NCI-H2107 (cell line): ENCODE measurements at regions not wholly inside any gene's neighbourhood (a gene's known extent, or its start where the extent isn't known, plus 50 kb on each side); places are given as distances from the start of the nearest gene placed in this dataset.
"Not testable (repeated sequence)": the region's sequence is repeated elsewhere in the genome, so short reads cannot be mapped to it uniquely, and the experiment has no call there.

Experiments
- DNase-seq: peaks from one replicate; lab custom pipeline; 2025; lab: John Stamatoyannopoulos, UW

DNA sequence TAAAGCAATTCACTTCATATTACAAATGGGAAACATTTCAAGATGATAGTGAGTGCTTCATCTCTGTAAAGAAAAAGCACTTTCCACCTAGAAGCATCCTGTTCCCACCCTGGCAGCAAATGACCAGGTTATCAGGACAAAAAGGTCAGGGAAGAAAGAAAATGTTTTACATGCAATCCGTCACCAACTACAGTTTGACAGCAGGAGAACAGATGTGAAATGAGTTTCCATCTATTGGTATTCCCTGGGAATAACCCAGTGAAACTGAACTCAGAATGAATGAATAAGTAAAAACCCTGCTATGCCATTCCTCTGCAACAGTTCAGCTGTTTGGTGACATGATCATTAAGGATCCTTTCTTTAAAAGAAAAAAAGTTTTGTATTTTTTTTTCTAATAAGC, 67.6 kb downstream of the HTR1A start:
- no peak for DNase-seq

DNA sequence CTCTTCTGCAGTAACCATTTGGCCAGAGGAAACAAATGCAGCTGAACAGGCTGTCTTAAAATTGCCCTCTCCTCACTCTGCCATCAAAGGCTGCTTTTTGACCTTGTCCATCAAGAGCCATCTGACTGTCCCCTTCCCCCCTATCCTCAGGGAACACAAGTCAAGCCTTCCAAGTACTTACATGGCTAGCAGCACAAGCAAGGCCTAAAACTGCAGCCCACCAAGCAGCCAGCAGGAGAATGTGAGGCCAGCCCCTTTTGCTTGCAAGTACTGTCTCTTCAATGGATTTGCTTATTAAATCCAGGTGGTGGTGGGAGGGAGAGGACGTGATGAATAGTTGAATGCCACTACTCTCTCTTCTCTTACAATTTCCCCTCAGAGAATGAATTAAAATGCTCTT, 83.5 kb downstream of the HTR1A start:
- DNase-seq: no peak

DNA sequence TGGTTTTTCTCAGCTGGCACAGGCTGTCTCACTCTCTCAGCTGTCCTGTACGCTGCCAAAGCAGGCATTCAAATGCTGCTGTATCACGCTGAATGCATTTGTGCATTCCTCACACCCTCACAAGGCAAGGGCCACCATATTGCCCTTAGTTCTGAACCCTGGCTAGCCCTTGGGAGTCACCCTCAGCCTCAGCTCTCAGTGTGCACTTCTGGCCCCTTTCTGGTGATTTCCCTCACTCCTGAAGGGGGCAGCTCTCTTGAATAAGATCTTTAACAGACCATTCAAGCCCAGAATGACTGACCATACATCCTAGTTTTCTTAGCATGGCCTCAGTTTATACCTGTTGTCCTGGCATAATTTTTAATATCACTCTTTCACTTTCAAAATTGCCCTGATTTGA, 84.3 kb downstream of the HTR1A start:
- DNase-seq: no peak

DNA sequence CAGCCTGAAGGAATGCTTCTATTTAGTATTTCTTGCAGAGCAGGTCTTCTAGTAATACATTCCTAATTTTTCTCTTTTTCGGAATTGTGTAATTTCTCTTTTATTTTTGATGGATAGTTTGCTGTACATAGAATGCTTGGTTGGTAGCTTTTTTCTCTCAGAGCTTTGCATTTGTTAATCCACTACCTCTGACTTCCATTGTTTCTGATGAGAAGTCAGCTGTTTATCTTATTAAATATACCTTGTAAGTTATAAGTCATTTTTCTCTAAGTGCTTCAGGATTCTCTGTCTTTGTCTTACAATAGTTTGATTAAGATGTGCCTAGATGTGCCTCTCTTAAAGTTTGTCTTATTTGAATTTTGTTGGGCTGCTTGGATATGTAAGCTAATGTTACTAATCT, 101.9 kb downstream of the HTR1A start:
- DNase-seq: no peak

DNA sequence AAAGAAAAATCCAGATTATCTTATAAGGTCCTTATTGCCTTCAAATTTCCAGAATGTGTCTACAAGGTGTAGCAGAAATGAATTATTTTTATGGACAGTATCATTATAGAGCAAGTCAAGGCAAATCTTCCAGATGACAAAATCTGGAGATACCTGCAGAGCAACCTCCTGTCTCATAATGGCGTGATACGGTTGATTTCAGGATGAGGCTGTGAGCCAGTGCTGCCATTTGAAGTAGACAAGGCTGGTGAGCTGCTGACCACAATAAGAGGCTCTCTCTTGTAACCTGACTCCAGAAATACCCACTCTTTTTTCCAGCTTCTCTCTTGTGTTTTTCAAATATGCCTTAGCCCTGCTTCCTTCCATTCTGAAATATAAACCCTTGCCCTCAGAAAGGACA, 108.2 kb downstream of the HTR1A start:
- no peak for DNase-seq

DNA sequence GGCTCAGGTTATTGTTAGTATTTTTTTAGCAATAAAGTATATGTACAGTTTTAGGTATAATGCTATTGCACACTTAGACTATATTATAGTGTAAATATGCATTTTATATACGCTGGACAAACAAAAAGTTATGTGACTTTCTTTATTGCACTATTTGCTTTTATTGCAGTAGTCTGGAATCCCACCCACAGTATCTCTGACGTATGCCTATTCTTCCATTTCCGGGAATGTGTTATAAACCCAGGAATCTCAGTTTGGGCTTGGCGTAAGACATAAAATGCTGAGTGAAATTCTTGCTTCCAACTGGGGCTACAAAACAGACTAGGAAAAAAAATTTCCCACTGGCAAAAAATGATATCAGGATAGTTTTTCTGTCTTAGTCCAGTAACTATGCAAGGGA, 119.1 kb downstream of the HTR1A start:
- no peak for DNase-seq

DNA sequence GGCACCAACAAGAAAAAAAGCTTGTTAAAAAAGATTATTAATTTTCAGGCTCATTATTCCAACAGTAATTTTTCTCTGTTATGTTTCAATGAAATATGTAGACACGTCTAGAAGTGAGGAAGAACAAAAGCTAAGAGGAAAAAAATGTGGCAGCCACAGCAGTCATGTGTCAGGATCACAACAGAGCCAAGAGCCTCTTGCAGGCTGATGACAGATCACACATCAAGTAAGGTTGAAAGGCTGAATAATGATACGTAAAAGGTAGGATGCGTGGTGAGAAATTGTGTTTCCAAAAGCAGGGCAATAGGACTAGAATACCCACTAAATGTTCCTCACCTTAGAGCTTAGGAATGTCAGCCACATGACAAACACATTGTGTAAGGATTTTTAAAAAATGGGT, 124.8 kb downstream of the HTR1A start:
- DNase-seq: no peak

DNA sequence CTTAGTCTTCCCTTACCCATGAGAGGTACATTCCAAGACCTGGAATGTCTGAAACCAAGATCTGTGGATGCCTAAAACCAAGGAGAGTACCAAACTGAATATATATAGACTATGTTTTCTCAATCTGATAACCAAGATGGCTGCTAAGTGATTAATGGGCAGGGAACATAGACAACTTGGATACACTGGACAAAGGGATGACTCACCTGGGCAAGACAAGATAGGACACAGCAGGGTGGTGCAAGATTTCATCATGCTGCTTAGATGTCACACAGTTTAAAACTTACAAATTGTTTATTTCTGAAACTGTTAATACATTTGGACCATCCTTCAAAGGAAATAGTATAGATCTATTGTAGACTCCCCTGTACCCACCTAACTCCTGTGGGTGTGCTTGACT, 130.9 kb downstream of the HTR1A start:
- DNase-seq: no peak

DNA sequence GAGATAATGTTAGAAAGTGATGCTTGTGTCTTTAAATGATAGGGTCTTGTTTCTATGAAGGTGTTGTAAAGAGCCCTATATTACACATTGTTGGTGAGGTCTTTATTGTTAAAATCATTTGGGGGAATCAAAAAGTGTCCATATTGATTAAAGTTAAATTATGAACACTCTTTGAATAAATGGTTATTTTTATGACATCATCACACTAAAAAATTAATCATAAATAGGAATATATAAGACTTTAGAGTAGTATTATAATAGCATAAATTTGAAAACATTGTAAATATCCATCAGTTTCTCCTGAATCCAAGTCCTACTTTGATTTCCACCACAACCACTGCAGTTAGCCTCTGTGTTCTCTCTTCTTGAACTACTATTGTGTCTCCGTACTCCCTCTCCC, 136.3 kb downstream of the HTR1A start:
- DNase-seq: no peak

DNA sequence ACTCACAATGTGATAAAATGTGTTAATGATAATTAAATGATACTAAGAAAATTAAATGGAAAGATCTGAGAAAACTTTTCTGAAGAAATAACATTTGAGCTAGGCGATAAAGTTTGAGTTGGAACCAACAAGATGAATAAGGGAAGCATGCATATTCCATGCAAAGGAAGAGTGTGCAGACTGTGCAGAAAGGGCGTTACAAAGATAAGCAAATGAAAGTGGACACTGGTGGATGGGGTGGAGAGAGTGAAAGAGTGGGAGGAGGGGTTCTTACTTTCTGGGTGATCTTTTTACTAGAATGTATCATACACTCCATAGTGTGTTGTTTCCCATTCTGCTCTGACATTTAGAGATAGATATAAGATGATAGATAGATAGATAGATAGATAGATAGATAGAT, 138.7 kb downstream of the HTR1A start:
- no peak for DNase-seq

DNA sequence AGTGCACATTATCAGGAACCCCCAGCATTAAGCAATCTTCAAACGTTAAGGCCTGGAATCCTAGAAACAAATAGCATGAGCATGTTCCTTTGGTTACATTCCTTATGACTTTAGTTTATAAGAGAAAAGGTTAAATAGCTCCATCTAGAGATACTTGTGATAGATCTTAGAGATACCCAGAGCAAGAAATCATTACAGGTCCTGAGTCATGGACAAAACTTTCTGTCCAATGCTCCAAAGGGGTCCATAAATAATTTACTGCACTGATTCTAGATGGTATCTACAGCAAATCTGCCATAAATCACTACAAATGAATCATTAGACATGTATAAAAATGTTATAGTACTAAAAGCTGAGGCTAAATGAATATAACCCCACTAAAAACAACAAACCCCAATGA, 139.6 kb downstream of the HTR1A start:
- DNase-seq: no peak

DNA sequence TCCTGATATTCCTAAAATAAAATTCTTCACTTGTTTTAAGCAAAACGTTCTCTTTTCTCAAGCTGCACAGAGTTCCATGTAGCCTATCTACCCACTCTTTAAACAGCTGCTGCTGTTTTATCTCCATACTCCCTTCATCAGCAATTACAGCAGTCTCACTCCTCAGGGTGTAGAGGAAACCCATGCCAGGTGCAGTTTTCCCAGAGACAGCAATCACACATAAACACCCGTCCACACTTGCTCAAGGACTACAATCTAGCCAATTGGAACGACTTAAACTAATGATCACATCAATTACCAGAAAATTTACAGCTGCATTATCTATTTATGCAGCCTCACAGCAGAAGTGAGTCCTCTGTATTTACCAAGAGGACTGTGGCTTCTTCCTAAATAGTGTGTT, 141.7 kb downstream of the HTR1A start:
- no peak for DNase-seq

DNA sequence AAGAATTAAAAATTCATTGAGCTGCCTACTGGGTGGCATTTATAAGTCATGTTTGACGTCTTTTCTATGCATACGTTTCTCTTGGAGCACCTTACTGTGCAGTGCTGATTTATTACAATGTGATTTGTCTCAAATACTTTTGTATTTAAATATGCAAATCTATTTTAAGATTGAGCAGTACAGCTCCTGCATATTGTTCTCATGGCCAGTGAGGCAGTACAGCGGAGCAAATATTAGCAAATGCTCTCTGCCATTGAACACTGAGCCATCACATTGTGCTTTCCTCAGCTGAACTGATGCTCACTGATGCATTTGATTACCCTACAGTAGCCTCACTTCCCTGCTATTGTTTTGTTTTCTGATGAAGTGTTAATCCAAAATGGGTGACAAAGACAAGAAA, 149.6 kb downstream of the HTR1A start:
- DNase-seq: no peak

DNA sequence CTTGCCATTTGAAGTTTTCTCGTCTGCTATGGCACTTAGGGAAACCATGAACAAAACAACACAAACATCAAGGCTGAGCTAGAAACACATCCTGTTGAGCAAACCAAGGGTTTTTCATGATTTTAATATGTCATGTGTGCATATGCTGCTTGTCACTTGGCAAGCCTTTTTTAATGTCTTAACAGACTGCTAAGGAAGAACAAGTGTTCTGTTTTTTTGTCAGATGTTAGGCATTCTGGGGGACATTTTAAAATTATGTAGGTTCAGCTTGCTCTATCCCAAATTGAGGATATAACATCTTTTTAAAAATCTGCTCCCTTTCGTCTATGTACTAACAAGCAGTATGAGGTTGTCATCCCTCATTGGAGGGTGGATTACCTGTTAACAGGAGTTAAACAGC, 150.3 kb downstream of the HTR1A start:
- no peak for DNase-seq

DNA sequence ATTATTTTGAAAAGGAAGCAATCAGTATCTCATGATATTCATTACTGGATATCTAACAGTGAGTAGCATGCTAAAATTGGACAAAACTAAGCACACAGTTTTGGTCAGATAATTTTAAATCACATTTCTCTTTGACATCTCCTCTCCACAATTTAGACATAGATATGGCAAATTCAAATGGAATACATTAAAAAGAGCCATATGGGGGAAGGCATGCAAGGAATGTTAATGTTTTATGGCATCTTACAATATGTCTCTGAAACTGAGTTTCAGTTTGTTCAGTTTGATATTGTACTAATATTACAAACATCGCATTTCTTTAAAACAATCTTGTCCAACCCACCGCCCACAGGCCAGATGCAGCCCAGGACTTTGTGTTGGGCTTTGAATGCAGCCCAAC, 151.0 kb downstream of the HTR1A start:
- DNase-seq: no peak

DNA sequence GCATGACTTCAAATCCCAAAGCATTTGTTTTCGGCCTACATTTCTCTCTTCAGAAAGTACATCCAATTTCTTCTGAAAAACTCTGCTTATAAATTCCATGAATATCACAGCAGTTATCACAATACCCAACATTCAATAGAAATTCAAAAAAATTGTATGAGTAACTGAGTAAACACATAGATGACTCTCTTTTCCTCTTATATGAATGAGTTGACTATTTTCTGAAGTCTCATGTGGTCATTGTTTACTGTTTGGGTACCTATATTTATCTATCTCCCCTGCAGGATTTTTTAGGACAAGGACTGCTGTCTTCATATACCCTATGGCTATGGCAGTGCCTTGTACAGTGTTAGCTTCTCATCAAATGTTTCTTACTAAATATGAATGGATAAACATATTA, 157.1 kb downstream of the HTR1A start:
- no peak for DNase-seq

DNA sequence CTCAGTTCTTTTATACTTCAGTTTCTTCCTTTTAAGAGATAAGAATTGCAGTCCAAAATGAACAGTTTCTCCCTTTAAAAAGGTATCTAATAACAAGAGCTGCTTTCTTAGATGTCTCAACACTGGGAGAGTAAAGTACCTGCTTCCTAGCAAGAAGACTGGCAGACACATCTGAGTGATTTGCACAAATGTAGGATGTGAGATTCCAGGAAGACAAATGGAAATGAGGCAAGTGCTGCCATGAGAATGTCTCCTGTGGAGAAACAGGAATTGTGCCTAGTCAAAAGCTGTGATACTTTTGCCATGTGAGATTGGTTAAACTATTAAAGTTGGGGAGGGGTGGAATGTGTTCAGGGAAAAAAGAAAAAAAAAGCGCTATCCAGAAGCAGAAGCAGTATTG, 159.1 kb downstream of the HTR1A start:
- no peak for DNase-seq

DNA sequence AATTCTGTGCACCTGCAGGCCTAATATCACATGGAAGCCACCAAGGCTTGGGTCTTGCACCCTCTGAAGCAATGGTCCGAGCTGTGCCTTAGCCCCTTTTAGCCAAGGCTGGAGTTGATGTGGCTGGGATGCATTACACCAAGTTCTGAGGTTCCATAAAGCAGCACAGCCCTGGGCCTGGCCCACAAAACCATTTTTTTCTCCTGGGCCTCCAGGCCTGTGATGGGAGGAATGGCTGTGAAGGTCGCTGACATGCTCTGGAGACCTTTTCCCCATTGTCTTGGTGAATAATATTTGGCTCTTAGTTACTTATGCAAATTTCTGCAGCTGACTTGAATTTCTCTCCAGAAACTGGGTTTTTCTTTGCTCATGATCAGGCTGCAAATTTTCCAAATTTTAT, 167.3 kb downstream of the HTR1A start:
- no peak for DNase-seq

DNA sequence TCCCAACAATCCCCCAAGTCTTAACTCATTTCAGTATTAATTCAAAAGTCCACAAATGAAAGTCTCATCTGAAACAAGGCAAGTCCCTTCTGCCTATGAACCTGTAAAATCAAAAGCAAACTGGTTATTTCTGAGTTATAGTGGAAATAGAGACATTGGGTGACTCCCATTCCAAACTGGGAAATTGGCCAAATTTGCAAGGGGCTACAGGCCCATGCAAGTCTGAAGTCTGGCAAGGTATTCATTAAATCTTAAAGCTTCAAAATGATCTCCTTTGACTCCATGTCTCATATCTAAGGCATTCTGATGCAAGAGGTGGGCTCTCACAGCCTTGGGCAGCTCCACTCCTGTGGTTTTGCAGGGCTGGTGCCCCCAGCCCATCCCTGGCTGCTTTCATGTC, 167.9 kb downstream of the HTR1A start:
- DNase-seq: no peak

DNA sequence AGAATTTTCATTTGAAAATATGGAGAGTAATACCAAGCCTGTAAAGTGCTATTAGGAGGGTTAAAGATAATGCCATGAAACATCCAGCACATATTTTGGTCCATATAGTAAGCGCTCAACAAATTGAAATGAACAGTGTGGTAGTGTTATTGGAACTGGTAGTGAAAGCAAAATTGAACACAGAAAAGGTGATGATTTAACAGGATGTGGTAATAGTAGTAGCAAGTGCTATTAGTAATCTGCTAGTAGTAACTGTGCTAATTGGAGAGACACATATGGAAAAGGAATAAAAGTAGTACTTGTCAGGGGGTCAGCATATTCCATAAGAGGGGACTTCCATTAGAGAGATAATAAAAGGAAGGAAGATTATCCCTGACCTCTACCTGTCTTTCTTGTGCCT, 187.3 kb downstream of the HTR1A start:
- no peak for DNase-seq

DNA sequence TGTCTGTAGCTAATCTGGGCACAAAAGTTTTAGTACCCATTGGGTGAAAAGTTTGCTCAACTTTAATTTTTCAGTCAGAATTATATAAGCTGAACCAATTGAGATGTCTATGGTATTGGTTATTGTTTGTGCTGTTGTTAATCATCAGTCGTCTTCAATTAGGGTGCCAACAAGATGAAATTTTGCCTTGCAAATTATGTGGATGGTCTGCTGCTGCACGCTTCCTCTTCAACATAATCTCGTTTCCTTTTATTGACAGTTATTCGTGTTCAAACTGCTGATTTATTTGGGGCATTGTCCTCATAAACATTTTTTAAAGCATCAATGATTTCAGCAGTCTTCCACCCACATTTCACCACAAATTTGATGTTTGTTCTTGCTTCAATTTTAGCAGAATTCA, 194.0 kb downstream of the HTR1A start:
- DNase-seq: no peak

DNA sequence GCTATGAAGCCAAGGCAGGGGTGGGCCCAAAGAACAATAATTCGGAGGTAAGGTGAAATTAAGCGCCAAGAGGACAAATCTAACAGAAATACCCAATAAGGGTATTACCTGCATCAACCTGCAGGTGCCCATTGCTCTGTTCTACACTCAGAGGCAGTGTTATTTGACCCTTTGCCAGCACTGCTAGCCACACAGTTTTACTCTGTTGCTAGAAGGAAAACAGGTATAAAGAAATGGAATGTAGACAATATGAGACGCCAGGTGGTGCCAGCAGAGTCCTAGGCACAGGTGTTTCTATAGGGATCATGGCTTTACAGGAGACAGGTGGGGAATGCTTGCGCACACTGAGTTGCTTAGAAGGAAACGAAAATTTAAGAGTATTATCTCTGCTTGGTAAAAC, 201.3 kb downstream of the HTR1A start:
- no peak for DNase-seq

DNA sequence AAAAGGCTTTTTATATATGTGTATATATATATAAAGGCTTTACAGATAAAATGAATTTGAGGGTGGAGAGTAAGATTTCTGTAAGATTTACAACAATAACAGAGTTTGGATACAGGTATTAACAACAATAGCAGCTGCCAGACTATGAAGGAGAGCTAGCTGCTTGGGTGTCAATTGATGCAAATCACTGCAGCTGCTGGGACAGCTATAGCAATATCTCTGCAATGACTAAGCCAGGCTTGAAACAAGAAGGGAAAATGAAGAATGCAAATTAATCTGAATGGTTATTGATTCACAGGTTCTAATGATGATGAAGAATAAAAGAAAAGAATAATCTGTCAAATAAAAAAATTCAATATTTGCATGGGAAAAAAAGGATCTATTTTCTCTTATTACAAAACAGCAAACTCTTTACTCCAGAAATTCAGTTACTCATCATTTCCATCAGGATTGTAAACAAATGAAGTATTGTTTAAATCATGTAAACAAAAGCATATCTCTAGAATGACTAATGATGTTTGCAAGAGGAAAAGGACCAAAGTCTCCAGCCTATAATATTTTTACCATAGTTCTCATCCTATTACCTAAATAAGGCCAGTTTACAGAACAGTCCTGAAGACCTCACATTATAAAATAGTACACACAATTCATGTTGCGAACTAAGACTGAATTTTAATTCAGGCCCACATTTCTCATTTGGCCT, 219.0 kb downstream of the HTR1A start:
- DNase-seq: no peak

DNA sequence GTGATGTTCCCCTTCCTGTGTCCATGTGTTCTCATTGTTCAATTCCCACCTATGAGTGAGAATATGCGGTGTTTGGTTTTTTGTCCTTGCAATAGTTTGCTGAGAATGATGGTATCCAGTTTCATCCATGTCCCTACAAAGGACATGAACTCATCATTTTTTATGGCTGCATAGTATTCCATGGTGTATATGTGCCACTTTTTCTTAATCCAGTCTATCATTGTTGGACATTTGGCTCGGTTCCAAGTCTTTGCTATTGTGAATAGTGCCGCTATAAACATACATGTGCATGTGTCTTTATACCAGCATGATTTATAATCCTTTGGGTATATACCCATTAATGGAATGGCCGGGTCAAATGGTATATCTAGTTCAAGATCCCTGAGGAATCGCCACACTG, 229.4 kb downstream of the HTR1A start:
- not testable (repeated sequence) for DNase-seq

DNA sequence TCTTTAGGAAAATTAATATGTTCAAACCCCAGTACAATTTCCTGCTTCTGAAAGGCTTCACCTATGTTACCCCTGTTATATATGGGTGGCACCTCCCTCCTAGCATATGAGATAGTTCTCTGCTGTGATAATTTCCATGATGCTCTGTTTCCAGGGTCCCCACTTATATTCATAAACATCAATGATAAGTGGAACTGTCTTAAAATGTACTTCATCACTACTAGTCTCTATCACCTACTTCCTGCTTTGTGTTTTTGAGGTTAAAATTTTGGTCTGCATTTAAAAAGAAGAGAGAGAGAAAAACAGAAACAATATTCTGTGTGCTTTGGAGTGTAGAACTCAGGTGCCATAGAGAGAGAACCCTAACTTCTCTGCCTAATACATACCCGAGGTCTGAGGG, 234.7 kb downstream of the HTR1A start:
- DNase-seq: no peak
